ENCODE measurements at regions not wholly inside any gene's neighbourhood (a gene's known extent, or its start where the extent isn't known, plus 50 kb on each side); places are given as distances from the start of the nearest gene placed in this dataset.

DNA sequence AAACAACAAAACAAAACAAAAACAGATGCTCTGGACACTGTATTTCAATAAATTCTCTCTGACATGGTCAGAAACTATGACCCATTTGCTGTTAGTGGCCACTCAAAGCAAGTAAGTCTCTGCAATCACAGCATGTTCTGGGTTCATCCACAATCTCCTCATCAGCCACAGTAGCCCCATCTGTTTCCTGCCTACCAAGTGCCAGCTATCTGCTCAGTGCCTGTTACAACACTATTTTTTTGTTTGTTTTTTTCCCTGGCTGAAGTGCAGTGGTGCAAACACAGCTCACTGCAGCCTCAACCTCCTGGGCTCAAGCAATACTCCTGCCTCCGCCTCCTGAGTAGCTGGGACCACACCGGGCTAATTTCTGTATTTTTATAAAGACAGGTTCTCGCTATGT is 137.9 kb downstream of the SOX9 start:
- DNase-seq (ENCODE audit: low read depth) = no peak

DNA sequence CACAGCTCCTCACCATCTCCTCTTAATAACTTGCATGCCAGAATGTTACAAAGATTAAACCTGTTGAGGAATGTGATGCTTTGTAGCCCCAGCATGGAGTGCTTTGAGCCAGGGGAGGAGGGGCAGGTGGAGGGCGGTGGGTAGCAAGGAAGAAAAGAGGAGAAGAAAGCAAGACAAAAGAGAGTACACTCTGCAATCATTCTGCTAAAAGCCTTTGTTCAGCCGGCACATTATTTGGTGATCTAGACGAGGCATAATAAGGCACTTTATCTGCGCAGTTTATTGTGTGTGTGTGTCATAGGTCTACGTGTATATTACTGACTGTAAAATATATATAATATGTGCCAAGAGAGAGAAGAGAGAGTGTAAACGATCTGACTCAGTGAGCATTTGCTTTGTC is 139.1 kb downstream of the SOX9 start:
- DNase-seq (ENCODE audit: low read depth) = no peak

DNA sequence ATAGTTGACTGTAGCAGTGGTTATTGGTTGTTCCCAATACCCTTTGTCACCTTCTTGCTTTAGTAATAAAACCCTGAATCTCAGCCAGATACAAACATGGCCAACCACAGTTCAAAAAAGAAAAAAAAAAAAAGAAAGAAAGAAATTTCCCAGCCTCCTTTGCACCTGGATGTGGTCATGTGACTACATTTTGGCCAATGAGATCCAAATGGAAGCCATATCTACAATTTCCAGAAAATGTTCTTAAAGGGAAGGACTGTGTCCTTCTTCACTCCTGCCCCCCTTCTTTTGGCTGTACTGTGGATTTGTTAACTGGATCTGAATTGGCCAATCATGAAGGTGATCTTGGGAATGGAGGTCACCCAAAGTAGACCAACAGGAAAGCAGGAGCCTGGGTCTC is 141.9 kb downstream of the SOX9 start:
- DNase-seq (ENCODE audit: low read depth) = no peak

DNA sequence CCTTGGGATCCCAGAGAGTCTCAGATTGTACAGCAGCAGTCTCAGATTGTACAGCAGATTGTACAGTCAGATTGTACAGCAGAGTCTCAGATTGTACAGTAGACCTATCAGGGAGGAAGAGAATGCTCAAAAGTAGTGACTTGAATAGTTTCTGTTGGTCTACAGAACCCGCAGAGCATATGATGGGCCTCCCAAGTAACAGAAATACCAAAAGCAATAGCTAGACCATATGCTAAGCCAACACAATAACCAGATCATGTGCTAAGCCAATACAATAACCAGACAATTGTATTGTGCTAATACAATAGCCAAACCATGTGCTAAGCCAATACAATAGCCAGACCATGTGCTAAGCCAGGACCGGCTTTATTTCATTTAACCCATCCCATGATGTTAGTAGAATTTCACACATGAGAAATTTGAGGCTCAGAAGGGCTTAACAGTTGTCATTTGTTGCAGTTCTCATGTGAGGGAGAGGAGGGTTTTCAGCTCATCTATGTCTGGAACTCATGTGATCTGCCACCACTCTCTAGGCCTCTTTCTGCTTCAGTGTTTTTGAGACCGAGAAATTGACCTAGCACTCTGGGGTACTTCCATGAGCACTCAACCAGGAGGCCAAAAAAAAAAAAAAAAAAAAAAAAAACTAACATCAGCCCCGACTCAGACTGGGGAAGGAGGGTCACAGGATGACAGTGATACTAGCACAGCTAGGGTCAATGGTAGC is 144.0 kb downstream of the SOX9 start:
- no peak for DNase-seq (ENCODE audit: low read depth)

DNA sequence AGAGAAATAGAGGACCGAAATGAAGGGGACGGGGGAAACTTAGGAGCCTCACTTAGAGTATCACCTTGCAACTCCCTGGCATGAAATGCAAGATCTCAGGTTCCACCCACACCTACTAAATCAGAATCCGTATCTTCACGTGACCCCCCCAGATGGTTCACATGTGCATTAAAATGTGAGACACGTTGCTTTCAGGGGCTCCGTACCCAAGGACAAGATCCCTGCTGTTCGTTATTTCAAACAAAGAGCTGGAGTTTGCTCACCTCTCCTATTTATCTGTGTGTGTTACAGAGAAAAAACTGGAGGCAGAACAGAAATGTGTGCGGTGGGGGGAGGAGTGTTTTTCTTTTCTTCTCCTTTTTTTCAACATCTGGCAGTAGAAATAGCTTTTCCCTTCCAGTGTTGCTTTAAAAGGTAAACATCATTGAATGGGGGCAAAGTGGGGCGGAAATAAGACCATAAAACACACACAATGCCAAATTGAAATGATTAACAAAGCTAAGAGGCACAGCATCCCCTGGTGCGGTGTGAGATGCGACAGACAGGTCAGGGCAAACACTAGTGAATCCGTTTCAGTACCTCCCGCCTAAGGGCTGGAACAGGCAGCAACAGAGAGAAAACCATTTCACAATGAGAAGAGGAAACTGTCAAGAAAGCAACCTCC is 145.4 kb downstream of the SOX9 start:
- no peak for DNase-seq (ENCODE audit: low read depth)

DNA sequence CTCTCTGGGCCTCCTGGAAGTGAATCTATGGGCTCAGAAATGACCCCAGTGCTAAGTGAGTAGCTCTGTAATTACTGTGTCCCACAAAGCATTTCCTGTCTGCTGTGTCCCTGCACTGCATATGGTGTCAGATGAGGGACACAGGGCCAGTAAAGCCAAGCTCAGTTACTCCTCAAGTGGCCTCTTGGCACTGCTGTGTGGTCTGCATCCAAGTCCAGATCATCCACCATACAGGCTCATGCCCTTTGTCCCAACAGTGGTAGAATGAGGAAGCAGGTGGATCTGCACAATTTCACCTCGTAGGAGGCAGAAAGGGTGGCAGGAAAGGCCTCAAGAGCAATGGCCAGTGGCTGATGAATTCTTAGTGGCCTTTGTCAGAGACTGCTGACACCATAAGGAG is 146.8 kb downstream of the SOX9 start:
- DNase-seq (ENCODE audit: low read depth) = peak; percentile 9

DNA sequence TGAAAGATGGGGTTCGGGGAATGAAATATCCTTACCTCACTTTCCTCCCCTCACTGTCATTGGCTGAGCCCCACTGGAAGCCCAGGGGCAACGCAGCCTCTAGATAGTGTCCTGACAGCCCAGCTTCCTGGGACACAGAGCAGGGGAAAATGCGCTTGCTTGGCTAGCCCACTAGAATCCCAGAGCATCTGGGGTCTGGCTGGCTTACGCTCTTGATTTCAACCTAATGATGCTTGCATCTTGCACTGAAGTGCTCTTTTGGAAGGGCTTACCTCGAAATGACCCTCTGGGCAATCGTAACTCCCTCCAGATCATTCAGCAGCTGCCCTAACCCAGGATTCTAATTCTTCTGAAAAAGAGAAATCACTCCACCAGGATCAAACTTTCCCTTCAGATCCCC is 147.6 kb downstream of the SOX9 start:
- DNase-seq (ENCODE audit: low read depth) = no peak

DNA sequence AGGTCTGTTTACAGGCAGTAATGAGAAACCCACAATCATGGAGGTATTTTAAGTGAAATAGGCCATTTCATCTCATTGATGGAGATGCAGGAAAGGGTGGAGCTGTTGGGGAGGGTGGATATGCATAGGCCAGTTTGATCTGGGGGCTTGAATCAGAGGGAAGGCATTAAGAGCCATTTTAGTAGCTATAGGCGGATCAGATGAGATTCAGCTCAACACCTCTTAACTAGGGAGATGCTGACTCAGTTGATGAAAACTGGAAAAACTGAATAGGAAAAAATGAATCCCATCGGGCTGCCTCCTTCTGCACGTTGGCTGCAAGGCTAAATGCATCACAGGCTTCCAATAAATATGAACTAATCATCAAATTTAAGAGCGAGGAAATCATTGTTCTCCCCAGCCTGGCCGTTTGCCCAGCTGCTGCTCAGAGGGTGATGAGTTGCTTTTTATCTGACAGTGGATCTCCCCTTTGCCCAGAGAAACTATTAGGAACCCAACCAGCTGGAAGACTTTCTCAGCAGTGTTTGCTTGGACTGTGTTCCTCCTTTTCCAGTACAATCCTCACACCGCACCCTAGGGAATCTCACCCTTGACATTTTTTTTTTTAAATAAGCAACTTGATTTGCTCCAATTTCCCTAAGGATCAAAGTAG is 149.6 kb downstream of the SOX9 start:
- DNase-seq (ENCODE audit: low read depth) = peak; percentile 86

DNA sequence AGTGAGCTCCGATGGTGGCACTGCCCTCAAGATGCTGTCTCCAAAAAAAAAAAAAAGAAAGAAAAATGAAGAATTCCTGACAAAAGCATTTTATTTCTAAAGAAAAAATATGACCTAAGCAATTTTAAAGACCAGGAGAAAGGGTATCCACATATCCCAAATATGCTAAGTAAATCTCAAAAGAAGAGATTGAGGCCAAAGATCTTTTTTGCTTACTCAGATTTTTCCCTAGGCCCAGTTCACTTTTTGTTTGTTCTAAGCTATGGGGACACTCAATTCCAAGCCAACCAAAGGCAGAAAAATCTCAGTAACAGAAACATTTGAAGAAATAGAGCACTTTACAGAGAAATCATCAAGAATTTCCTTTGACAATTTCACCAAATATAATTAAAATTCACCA is 150.8 kb downstream of the SOX9 start:
- DNase-seq (ENCODE audit: low read depth) = no peak

DNA sequence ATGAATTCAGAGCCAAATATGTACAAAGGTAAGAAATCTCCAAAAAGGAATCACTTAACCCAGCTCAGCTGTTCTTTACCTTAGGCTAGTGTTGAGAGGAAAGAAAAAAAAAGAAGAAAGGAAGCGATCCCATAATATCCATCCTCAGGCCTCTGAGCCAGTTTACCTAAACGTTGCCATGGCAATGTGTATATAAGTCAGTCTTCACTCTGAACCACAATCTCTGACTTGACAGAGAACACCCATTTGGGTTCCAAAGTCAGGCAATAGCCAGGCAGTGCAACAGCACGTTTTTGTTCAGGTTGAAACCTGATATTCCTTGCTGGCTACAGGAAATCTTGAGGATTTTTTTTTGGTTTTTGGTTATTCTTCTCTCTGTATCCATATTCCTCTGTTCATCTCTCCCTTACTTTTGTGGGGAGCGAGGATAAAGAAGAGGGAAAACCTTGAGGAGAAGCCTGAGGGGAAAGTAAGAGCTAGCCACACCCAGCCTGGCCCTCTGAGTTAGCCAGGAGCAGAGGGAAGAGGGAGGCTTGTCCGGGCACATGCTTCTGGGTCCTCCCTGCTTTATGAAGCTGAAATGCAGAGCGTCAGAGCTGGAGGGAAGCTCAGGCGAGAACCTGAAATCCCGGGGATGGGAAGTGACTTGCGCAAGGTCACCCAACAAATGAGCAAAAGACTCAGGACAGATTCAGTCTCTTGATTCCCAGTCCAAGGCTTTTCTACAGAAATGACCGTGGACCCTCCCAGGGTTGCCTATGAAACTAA is 152.7 kb downstream of the SOX9 start:
- DNase-seq (ENCODE audit: low read depth) = peak; percentile 45

DNA sequence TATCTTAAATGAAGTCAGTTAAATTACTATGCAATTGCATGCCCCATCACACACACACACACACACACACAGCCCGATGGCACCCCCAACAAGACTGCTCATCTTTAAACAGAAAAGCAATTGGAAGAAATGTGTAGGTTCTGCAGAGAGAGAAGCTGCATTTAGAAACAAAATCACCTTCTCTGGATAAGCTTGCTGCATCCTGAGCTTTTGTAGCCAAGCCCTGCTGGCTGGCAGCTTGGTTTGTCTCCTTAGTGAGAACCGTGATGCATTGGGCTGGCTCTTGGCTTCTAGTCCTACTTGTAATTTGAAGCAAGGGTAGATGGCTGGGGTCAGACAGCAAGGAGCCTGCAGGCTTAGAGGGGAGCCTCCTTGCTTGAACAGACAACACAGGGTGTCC is 153.8 kb downstream of the SOX9 start:
- DNase-seq (ENCODE audit: low read depth) = no peak

DNA sequence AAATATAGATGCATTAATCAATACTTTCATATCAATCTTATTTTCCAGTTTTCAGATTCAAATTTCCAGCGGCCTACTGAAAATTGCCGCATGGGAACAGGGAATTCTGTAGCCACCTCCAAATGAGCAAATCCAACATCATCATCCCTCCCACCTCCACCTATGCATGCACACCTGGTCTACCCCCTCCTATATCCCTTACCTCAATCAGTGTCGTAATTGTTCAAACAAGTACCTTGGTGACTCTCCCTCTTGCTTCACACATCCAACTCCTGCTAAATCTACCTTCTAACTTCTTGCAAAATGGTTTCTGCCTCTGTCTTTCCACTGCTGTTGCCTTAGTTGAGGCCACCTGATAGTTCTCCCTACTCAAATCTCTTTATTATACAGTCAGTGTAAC is 160.1 kb downstream of the SOX9 start:
- DNase-seq (ENCODE audit: low read depth) = no peak

DNA sequence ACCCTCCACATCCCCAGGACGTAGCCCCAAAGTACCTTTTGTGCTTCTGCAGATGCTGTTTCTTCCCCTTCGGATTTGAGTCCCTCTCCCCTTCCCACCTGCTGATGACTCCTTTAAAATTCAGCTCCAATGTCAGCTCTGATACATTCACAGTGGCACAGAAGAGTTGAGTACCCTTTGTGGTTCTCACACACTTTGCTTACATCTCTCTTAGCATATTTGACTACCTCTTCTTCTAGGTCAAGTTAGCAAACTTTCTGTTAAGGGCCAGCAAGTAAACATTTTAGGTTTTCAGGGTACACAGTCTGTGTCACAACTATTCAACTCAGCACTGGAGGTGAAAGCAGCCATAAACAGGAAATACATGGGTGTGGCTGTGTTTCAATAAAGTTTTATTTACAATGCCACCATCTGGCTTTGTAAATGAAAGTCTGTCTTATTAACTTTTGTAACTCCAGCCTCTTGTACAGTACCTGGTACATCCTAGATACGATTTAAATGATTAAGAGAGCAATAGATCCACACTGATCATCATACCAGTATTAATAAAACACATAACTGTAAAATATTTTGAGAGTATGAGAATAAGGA is 161.7 kb downstream of the SOX9 start:
- DNase-seq (ENCODE audit: low read depth) = no peak

DNA sequence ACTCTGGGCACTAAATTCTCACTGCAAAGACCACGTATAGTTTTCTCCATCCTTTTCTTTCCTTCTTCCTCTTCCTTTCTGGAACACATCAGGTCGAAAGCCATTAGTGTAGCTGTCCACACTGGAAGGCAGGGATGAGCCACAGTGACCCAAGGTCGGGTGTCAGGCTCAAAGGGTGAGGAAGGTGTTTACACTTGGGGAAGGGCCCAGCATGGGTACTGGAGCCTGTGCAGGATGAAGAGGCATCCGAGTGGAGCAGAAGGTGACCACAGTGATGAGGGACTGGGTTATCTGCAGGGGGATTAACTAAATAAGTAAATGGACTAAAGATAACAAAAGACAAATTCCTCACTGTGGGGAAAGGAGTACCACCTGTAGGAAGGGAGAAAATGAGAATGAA is 164.0 kb downstream of the SOX9 start:
- DNase-seq (ENCODE audit: low read depth) = no peak

DNA sequence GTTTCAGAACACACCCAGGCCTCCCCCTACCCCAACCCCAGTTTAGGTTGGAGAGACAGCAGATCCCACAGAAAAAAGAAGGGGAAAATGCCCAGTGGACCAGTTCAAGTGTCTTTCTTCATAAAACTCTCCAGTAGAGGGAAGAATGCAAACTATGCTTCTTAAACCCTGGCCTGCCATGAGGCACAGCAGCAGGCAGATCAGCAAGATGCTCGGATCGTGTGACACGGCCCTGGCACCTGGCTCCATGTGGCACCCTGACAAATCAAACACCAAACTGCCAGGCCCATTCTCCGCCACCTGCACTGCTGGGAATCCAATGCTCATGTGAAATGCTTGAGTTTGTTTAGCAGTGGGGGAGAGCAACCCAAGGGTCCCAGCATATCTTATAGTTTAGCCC is 166.8 kb downstream of the SOX9 start:
- DNase-seq (ENCODE audit: low read depth) = no peak

DNA sequence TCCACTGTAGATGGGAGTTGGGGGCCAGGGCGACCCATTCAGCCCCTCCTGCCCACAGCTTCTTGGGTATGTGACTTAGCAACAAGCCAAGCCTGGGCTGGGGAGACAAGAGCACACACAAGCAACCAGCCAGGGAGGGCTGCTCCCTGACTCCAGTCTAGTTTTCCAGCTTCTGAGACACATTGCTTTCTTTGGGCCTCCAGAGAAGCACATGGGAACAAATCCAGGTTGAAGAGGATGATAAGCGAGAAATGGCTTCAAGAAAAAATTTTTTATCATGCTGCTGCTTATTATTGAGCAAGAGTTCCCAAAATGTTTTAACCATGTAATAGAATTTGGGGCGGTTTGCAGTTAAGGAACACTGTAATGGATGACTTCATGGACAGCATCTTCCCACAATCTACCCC is 173.7 kb downstream of the SOX9 start:
- no peak for DNase-seq (ENCODE audit: low read depth)

DNA sequence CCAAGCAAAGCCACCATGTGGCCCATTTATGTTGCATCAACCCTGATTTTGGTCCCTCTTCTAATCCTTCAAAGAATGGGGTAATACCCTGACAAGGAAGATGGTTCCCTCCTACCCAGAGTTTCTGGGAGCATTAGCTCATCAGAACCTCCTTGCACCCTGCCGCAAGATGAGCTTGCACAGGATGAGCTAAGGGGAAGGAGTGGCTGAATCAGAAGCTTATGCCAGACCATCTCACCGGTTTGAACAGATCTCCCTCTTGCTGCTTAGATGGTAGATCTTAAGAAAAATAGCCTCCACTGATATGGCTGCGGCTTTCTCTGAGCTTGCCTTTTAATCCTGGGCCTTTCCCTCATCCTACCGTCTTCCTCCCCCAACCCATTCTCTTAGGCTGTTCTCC is 175.1 kb downstream of the SOX9 start:
- no peak for DNase-seq (ENCODE audit: low read depth)

DNA sequence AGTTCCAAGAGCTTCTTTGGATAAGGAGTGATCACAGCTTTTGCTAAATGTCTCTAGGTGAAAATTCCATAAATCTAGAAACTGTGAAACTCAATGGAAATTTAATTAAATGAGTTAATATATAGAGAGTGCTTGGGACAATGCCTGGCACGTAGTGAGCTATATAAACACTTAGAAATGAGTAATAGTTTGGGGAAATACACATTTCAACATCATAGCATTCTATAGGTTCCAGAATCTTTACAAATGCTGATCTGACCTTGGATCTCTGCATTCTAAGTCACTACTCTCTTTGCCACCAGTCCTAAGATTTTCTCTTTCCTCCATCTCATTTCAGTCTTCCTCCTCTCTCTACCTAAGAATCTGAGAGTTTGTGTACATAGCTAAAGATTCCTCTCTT is 175.6 kb downstream of the SOX9 start:
- no peak for DNase-seq (ENCODE audit: low read depth)

DNA sequence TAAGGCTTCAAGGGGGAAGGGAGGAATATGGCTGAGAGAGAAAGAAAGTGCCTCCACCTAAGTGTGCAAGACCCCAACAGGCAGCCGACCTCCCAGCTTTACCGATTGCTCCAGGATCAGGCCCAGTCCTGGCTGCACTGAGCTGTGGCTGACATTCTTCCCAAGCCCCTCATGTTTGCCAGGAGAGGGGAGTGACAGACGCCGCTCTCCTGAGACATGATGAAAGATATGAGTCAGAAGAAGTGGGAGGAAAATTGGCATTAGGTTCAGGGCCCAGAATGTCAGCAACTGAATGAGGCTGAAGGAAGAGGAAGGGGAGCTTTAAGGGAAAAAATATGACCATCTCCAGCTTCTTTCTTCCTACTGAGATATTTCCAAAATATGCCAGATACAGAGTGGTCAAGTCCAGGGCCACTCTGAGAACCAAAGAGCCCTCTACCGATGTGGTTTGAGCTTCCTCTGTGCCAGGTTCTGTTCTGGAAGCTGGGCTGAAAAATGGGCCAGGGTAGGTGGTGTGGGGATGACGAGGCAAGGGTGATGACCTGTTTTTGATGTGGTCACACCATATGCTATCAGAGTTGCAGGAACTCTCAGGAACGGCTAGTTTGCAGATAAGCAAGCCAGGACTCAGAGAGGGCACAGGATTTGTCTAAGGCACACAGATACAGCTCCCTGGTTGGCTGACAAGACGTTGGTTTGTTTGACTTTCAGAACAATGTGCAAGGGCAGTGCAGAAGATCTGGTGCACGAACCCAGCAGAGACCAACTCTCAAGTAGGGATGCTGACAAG is 176.7 kb downstream of the SOX9 start:
- DNase-seq (ENCODE audit: low read depth) = peak; percentile 72

DNA sequence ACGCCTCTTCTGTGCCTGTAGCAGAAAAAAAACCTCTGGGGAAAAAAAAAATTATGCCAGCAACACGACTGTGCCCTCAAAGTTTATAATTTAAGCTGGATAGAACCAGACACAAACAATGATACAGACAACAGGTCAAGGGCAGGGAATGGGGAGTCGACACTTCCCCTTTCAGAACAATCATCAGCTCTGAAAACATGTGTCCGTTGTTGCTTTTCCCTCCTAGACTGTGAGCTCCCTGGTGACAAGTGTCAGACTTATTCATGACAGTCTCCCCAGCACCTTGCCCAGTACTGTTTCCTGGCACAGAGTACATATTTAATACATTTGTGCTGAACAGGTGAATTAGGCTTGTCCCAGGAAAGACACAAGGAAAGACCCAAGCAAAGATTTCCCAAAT is 178.3 kb downstream of the SOX9 start:
- no peak for DNase-seq (ENCODE audit: low read depth)

DNA sequence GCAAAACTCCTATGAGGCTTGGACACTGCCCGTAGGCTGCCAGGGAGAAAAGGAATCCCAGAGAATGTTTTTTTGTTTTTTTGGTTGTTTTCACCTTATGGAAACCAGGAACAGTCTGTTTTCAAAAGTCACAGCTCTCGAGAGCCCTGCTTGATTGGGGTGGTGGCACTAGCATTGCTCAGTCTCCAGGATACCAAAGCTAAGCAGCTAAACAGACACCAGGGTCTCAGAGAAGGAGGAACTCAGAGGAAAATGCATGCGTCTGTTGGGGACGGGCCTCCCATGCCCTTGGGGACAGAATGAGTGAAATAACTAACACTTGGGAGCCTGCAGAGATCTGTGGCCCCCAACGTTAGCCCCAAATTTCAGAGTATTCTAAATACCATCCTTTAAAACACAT is 178.8 kb downstream of the SOX9 start:
- no peak for DNase-seq (ENCODE audit: low read depth)
